ENCODE measurements at regions not wholly inside any gene's neighbourhood (a gene's known extent, or its start where the extent isn't known, plus 50 kb on each side); places are given as distances from the start of the nearest gene placed in this dataset.

GRCh38 chr6:115832186-115832585 is 228.5 kb downstream of the FRK start:
- TF ChIP-seq, protein P1, sequence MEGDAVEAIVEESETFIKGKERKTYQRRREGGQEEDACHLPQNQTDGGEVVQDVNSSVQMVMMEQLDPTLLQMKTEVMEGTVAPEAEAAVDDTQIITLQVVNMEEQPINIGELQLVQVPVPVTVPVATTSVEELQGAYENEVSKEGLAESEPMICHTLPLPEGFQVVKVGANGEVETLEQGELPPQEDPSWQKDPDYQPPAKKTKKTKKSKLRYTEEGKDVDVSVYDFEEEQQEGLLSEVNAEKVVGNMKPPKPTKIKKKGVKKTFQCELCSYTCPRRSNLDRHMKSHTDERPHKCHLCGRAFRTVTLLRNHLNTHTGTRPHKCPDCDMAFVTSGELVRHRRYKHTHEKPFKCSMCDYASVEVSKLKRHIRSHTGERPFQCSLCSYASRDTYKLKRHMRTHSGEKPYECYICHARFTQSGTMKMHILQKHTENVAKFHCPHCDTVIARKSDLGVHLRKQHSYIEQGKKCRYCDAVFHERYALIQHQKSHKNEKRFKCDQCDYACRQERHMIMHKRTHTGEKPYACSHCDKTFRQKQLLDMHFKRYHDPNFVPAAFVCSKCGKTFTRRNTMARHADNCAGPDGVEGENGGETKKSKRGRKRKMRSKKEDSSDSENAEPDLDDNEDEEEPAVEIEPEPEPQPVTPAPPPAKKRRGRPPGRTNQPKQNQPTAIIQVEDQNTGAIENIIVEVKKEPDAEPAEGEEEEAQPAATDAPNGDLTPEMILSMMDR (conservative IDR thresholded peaks at IDR 0.05; ENCODE audit: low read depth, low read length): no peak
- no peak for TF ChIP-seq EZH2 (IDR thresholded peaks at IDR 0.05; ENCODE audit: borderline replicate concordance, low read depth, low read length, poor library complexity, severe bottlenecking)

Measured in A673 (cell line).